GM12873 (cell line): ENCODE measurements at regions not wholly inside any gene's neighbourhood (a gene's known extent, or its start where the extent isn't known, plus 50 kb on each side); places are given as distances from the start of the nearest gene placed in this dataset.

Source experiments
- CTCF ChIP-seq: IDR thresholded peaks from 2 replicates; pipeline ENCODE4 v1.5.1; 2012; ENCODE audit warnings: low read depth, mild to moderate bottlenecking, moderate library complexity, low read length, control low read depth; ENCODE audit not compliant: insufficient read depth; ENCODE audit errors: missing control alignments

GRCh38 chr13:91058066-91058465, 289.4 kb upstream of the MIR17HG start:
- TF ChIP-seq CTCF: no peak

GRCh38 chr13:91058919-91059318, 288.6 kb upstream of the MIR17HG start:
- TF ChIP-seq CTCF: no peak

- no peak for TF ChIP-seq CTCF
Measured at GRCh38 chr13:91066745-91067144, 280.7 kb upstream of the MIR17HG start.

- TF ChIP-seq CTCF: no peak
Measured at GRCh38 chr13:91072486-91072885, 275.0 kb upstream of the MIR17HG start.

- no peak for TF ChIP-seq CTCF
Measured at GRCh38 chr13:91074091-91074490, 273.4 kb upstream of the MIR17HG start.

GRCh38 chr13:91076830-91077229, 270.7 kb upstream of the MIR17HG start:
- TF ChIP-seq CTCF: no peak

- peak; percentile 31 for TF ChIP-seq CTCF
Measured at GRCh38 chr13:91078093-91078679, 269.3 kb upstream of the MIR17HG start.
